Nephron progenitor cell (in vitro differentiated cells): ENCODE measurements at regions not wholly inside any gene's neighbourhood (a gene's known extent, or its start where the extent isn't known, plus 50 kb on each side); places are given as distances from the start of the nearest gene placed in this dataset.

ENCODE experiments used
- DNase-seq: peaks from one replicate; pipeline ENCODE4 v3.0.0; 2021
- H3K27ac Mint-ChIP-seq: 2 replicates; pipeline ENCODE4 v1.8.0; 2021; ENCODE audit warnings: mild to moderate bottlenecking, moderate library complexity, mixed read lengths
- H3K27me3 Mint-ChIP-seq: 2 replicates; pipeline ENCODE4 v1.8.0; 2021; ENCODE audit warnings: mild to moderate bottlenecking, low read depth, mixed read lengths; ENCODE audit not compliant: poor library complexity
- H3K36me3 Mint-ChIP-seq: 2 replicates; pipeline ENCODE4 v1.8.0; 2021; ENCODE audit warnings: low read depth, mixed read lengths
- H3K4me1 Mint-ChIP-seq: 2 replicates; pipeline ENCODE4 v1.8.0; 2021; ENCODE audit warnings: mixed read lengths
- H3K4me3 Mint-ChIP-seq: 2 replicates; pipeline ENCODE4 v1.8.0; 2021; ENCODE audit warnings: mild to moderate bottlenecking, moderate library complexity, mixed read lengths
- H3K9me3 Mint-ChIP-seq: 2 replicates; pipeline ENCODE4 v1.8.0; 2021; ENCODE audit warnings: mild to moderate bottlenecking, moderate library complexity, mixed read lengths
- CTCF ChIP-seq: fragments of 200-600 bp; sonication (generic); IDR thresholded peaks from 2 replicates; pipeline ENCODE4 v1.5.0; 2021; ENCODE audit warnings: antibody characterized with exemption

DNA sequence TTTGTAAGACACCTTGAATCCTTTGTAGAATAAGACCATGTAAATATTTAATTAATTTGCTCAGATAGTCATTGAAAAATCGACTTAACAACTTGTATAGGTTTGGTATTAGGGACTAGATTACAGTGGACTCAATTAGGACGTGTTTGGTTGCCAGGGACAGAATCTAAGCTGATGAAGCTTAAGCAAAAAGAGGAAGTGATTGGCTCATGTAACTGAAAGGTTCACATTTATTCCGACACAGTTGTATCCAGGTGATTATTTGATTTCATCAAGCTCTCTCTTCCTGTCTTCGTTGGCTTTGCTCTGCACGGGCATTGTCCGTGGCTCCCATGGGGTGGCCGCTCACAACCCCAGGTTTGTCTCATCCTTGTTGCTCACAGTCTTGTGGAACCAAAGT lies 146.4 kb downstream of the C11orf91 start:
- peaks cover 8% of the 10 kb centered on the region for H3K27me3 Mint-ChIP-seq
- H3K36me3 Mint-ChIP-seq, result no peaks in the 10 kb centered on the region
- no peaks in the 10 kb centered on the region for H3K9me3 Mint-ChIP-seq
- peaks cover 3% of the 10 kb centered on the region for H3K4me1 Mint-ChIP-seq
- no peak for TF ChIP-seq CTCF
- no peak overlapping the region for H3K27ac Mint-ChIP-seq
- no peak overlapping the region for H3K4me3 Mint-ChIP-seq
- no peak for DNase-seq

GRCh38 chr11:33553486-33553885 lies 147.1 kb downstream of the C11orf91 start:
- Mint-ChIP-seq H3K27ac (no peak overlapping the region), H3K9me3 (no peaks in the 10 kb centered on the region), H3K4me3 (no peak overlapping the region), H3K36me3 (no peaks in the 10 kb centered on the region), H3K4me1 (peaks cover 5% of the 10 kb centered on the region), H3K27me3 (peaks cover 8% of the 10 kb centered on the region)
- no peak for TF ChIP-seq CTCF
- no peak for DNase-seq

GRCh38 chr11:33552756-33553155 lies 147.9 kb downstream of the C11orf91 start:
- H3K27me3 Mint-ChIP-seq, result peaks cover 8% of the 10 kb centered on the region
- H3K4me1 Mint-ChIP-seq, result peaks cover 8% of the 10 kb centered on the region
- H3K27ac Mint-ChIP-seq, result no peak overlapping the region
- no peaks in the 10 kb centered on the region for H3K9me3 Mint-ChIP-seq
- H3K4me3 Mint-ChIP-seq, result no peak overlapping the region
- no peak for TF ChIP-seq CTCF
- no peak for DNase-seq
- H3K36me3 Mint-ChIP-seq, result no peaks in the 10 kb centered on the region

- no peak for TF ChIP-seq CTCF
- no peak overlapping the region for H3K27ac Mint-ChIP-seq
- H3K4me1 Mint-ChIP-seq, result peaks cover 8% of the 10 kb centered on the region
- H3K4me3 Mint-ChIP-seq, result no peak overlapping the region
- peaks cover 8% of the 10 kb centered on the region for H3K27me3 Mint-ChIP-seq
- no peak for DNase-seq
- no peaks in the 10 kb centered on the region for H3K9me3 Mint-ChIP-seq
- H3K36me3 Mint-ChIP-seq, result no peaks in the 10 kb centered on the region
These were observed 149.6 kb downstream of the C11orf91 start for GRCh38 chr11:33551051-33551450.

DNA sequence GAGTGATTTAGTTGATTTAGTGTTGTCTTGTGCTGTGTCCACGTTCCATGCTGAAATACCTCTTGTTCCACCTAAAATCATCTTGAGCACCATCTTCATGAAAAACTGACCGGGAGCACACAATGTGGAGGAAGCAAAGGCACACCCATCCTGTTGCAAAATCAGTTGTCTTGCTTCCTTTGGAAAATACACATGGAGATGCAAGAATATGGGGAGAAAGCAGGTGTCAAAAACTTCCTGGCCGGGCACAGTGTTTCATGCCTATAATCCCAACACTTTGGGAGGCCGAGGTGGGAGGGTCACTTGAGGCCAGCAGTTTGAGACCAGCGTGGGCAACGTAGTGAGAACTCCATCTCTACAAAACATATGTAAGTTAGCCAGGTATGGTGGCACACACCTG lies 151.1 kb downstream of the C11orf91 start:
- H3K4me1 Mint-ChIP-seq, result peaks cover 8% of the 10 kb centered on the region
- no peaks in the 10 kb centered on the region for H3K9me3 Mint-ChIP-seq

More for the DNA sequence above, 151.1 kb downstream of the C11orf91 start:
- H3K27ac Mint-ChIP-seq, result no peak overlapping the region
- peaks cover 5% of the 10 kb centered on the region for H3K36me3 Mint-ChIP-seq
- no peak for TF ChIP-seq CTCF
- no peak for DNase-seq
- H3K4me3 Mint-ChIP-seq, result no peak overlapping the region
- H3K27me3 Mint-ChIP-seq, result peaks cover 3% of the 10 kb centered on the region
